WI38 (cell line): ENCODE measurements at regions not wholly inside any gene's neighbourhood (a gene's known extent, or its start where the extent isn't known, plus 50 kb on each side); places are given as distances from the start of the nearest gene placed in this dataset.

Experiments used
- H3K4me3 ChIP-seq: 2 replicates; pipeline ENCODE4 v1.5.1; 2011; ENCODE audit warnings: low read depth, mild to moderate bottlenecking, control low read depth, low read length
- CTCF ChIP-seq: IDR thresholded peaks from 2 replicates; pipeline ENCODE4 v1.5.1; 2012; ENCODE audit warnings: low read depth, mild to moderate bottlenecking, control low read depth, low read length

GRCh38 chr2:39593439-39594393 lies 72.0 kb upstream of the TMEM178A start:
- peak; percentile 77 for TF ChIP-seq CTCF
- no peak overlapping the region for H3K4me3 ChIP-seq

GRCh38 chr2:39595116-39595515 lies 70.6 kb upstream of the TMEM178A start:
- no peak for TF ChIP-seq CTCF
- no peak overlapping the region for H3K4me3 ChIP-seq

- no peak overlapping the region for H3K4me3 ChIP-seq
- TF ChIP-seq CTCF: no peak
Measured at GRCh38 chr2:39597314-39597713, 68.4 kb upstream of the TMEM178A start.

GRCh38 chr2:39602616-39603015 lies 63.1 kb upstream of the TMEM178A start:
- no peak overlapping the region for H3K4me3 ChIP-seq
- no peak for TF ChIP-seq CTCF

- TF ChIP-seq CTCF: no peak
- no peak overlapping the region for H3K4me3 ChIP-seq
Measured at GRCh38 chr2:39603436-39603835, 62.3 kb upstream of the TMEM178A start.

- H3K4me3 ChIP-seq: no peak overlapping the region
- TF ChIP-seq CTCF: no peak
Measured at GRCh38 chr2:39604866-39605265, 60.9 kb upstream of the TMEM178A start.

- H3K4me3 ChIP-seq: no peak overlapping the region
- no peak for TF ChIP-seq CTCF
Measured at GRCh38 chr2:39606585-39606984, 59.1 kb upstream of the TMEM178A start.
